A673 (cell line): ENCODE measurements at regions not wholly inside any gene's neighbourhood (a gene's known extent, or its start where the extent isn't known, plus 50 kb on each side); places are given as distances from the start of the nearest gene placed in this dataset.

Experiments
- EZH2 ChIP-seq: fragments of 200-600 bp; sonication (generic); IDR thresholded peaks from 2 replicates; pipeline ENCODE4 v1.6.1; 2017; ENCODE audit warnings: borderline replicate concordance, low read depth, mild to moderate bottlenecking, mixed read lengths, antibody characterized with exemption, low read length; ENCODE audit not compliant: poor library complexity, severe bottlenecking
- TF ChIP-seq, protein P1 (sequence below): fragments of 300-800, 200-600 bp; sonication (generic); conservative IDR thresholded peaks from 2 replicates; pipeline ENCODE4 v1.5.1; 2017; ENCODE audit warnings: low read depth, mild to moderate bottlenecking, antibody characterized with exemption, low read length, moderate library complexity, mixed read lengths

DNA sequence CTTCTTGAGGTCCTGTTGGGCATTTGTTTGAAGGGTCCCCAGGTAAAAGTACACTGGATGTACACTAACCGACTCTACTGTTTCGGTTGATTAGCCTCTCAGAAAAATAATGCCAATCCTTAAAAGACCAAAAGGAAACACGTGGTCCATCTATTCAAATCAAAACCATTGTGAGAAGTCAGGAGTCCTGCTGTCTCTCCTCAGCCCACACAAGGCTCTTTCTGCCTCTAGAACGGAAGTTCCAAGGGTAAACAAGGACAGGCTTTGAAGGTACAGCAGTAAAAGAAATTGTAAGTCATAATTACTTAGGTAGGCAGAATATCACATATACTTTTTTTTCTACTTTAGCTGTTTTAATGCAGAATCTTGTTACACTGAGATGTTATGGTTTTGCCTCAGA is 71.7 kb upstream of the TPK1 start:
- TF ChIP-seq, protein P1, sequence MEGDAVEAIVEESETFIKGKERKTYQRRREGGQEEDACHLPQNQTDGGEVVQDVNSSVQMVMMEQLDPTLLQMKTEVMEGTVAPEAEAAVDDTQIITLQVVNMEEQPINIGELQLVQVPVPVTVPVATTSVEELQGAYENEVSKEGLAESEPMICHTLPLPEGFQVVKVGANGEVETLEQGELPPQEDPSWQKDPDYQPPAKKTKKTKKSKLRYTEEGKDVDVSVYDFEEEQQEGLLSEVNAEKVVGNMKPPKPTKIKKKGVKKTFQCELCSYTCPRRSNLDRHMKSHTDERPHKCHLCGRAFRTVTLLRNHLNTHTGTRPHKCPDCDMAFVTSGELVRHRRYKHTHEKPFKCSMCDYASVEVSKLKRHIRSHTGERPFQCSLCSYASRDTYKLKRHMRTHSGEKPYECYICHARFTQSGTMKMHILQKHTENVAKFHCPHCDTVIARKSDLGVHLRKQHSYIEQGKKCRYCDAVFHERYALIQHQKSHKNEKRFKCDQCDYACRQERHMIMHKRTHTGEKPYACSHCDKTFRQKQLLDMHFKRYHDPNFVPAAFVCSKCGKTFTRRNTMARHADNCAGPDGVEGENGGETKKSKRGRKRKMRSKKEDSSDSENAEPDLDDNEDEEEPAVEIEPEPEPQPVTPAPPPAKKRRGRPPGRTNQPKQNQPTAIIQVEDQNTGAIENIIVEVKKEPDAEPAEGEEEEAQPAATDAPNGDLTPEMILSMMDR = no peak
- TF ChIP-seq EZH2 = no peak
